Smooth muscle cell (in vitro differentiated cells): ENCODE measurements at regions not wholly inside any gene's neighbourhood (a gene's known extent, or its start where the extent isn't known, plus 50 kb on each side); places are given as distances from the start of the nearest gene placed in this dataset.

Experiments used
- DNase-seq: peaks from one replicate; lab custom pipeline; 2025; ENCODE audit not compliant: unreplicated experiment; lab: John Stamatoyannopoulos, UW
- H2AFZ ChIP-seq: fragments of 200-600 bp; sonication (generic); 2 replicates; pipeline ENCODE4 v1.6.0; 2016; ENCODE audit warnings: antibody characterized with exemption, low read depth, mild to moderate bottlenecking
- H3F3A ChIP-seq: fragments of 200-600 bp; sonication (generic); 2 replicates; pipeline ENCODE4 v1.6.0; 2017; ENCODE audit warnings: antibody characterized with exemption, low read depth
- H3K27ac ChIP-seq: fragments of 200-600 bp; sonication (generic); 2 replicates; pipeline ENCODE4 v1.5.1; 2016; ENCODE audit warnings: low read depth, mild to moderate bottlenecking
- H3K27me3 ChIP-seq: fragments of 200-600 bp; sonication (generic); 2 replicates; pipeline ENCODE4 v1.6.1; 2016; ENCODE audit warnings: low read depth, mild to moderate bottlenecking
- H3K36me3 ChIP-seq: fragments of 200-600 bp; sonication (generic); 2 replicates; pipeline ENCODE4 v1.5.1; 2016; ENCODE audit warnings: low read depth
- H3K4me1 ChIP-seq: fragments of 200-600 bp; sonication (generic); 2 replicates; pipeline ENCODE4 v1.5.1; 2016; ENCODE audit warnings: low read depth
- H3K4me2 ChIP-seq: fragments of 200-600 bp; sonication (generic); 2 replicates; pipeline ENCODE4 v1.6.0; 2016; ENCODE audit warnings: mild to moderate bottlenecking
- H3K4me3 ChIP-seq: fragments of 200-600 bp; sonication (generic); 2 replicates; pipeline ENCODE4 v1.5.1; 2016; ENCODE audit warnings: mild to moderate bottlenecking
- H3K79me2 ChIP-seq: fragments of 200-600 bp; sonication (generic); 2 replicates; pipeline ENCODE4 v1.6.0; 2016; ENCODE audit warnings: low read depth, mild to moderate bottlenecking
- H3K9ac ChIP-seq: fragments of 200-600 bp; sonication (generic); 2 replicates; pipeline ENCODE4 v1.6.0; 2016; ENCODE audit warnings: low read depth
- H3K9me3 ChIP-seq: fragments of 200-600 bp; sonication (generic); replicated peaks from 2 replicates; pipeline ENCODE4 v1.5.1; 2016; ENCODE audit warnings: low read depth
- H4K20me1 ChIP-seq: fragments of 200-600 bp; sonication (generic); 2 replicates; pipeline ENCODE4 v1.6.0; 2016; ENCODE audit warnings: low read depth
- CTCF ChIP-seq: fragments of 200-600 bp; sonication (generic); IDR thresholded peaks from 2 replicates; pipeline ENCODE4 v1.5.1; 2017; ENCODE audit warnings: borderline replicate concordance, mild to moderate bottlenecking, antibody characterized with exemption; ENCODE audit not compliant: insufficient read depth, poor library complexity, severe bottlenecking
- WGBS: methylation state at CpG from one replicate; pipeline ENCODE4 v1.1.7; 2016; ENCODE audit warnings: low lambda C conversion rate; 5-methylcytosine and 5-hydroxymethylcytosine counted together

- Histone ChIP-seq H3K4me2 (no peak overlapping the region), H3K27me3 (no peaks in the 10 kb centered on the region), H4K20me1 (no peaks in the 10 kb centered on the region), H3K9me3 (no peaks in the 10 kb centered on the region), H3F3A (no peaks in the 10 kb centered on the region), H3K4me1 (peaks cover 7% of the 10 kb centered on the region), H3K36me3 (no peaks in the 10 kb centered on the region), H3K4me3 (no peak overlapping the region), H2AFZ (no peak overlapping the region), H3K9ac (no peak overlapping the region), H3K79me2 (no peaks in the 10 kb centered on the region), H3K27ac (no peak overlapping the region)
- WGBS, result 86% methylated on average over 6 of the region's 6 CpGs
- DNase-seq, result no peak
- TF ChIP-seq CTCF, result no peak
Observed at GRCh38 chr12:127174881-127175280, 1092.1 kb upstream of the TMEM132C start.

GRCh38 chr12:127175361-127175760 lies 1091.6 kb upstream of the TMEM132C start:
- no peaks in the 10 kb centered on the region for H4K20me1 ChIP-seq
- no peak for TF ChIP-seq CTCF
- no peaks in the 10 kb centered on the region for H3K27me3 ChIP-seq
- no peaks in the 10 kb centered on the region for H3K9me3 ChIP-seq
- 91% methylated on average over 4 of the region's 4 CpGs for WGBS
- no peak overlapping the region for H3K4me3 ChIP-seq
- peaks cover 3% of the 10 kb centered on the region for H3K4me1 ChIP-seq
- no peak overlapping the region for H2AFZ ChIP-seq
- no peak overlapping the region for H3K9ac ChIP-seq
- H3K79me2 ChIP-seq, result no peaks in the 10 kb centered on the region
- DNase-seq, result no peak
- no peak overlapping the region for H3K4me2 ChIP-seq
- no peaks in the 10 kb centered on the region for H3F3A ChIP-seq
- no peak overlapping the region for H3K27ac ChIP-seq
- H3K36me3 ChIP-seq, result no peaks in the 10 kb centered on the region

- Histone ChIP-seq H4K20me1 (no peaks in the 10 kb centered on the region), H2AFZ (no peak overlapping the region), H3K4me3 (no peak overlapping the region), H3K27ac (no peak overlapping the region), H3K79me2 (no peaks in the 10 kb centered on the region), H3K27me3 (no peaks in the 10 kb centered on the region), H3K4me2 (no peak overlapping the region), H3K9ac (no peak overlapping the region), H3K36me3 (no peaks in the 10 kb centered on the region), H3F3A (no peaks in the 10 kb centered on the region), H3K4me1 (no peaks in the 10 kb centered on the region), H3K9me3 (no peaks in the 10 kb centered on the region)
- WGBS, result 90% methylated on average over 4 of the region's 4 CpGs
- no peak for DNase-seq
- no peak for TF ChIP-seq CTCF
Observed at GRCh38 chr12:127176804-127177203, 1090.2 kb upstream of the TMEM132C start.

- Histone ChIP-seq H3F3A (no peaks in the 10 kb centered on the region), H3K4me2 (no peak overlapping the region), H3K79me2 (no peaks in the 10 kb centered on the region), H3K9ac (no peak overlapping the region), H3K9me3 (no peaks in the 10 kb centered on the region), H3K4me1 (no peaks in the 10 kb centered on the region), H3K36me3 (no peaks in the 10 kb centered on the region), H4K20me1 (no peaks in the 10 kb centered on the region), H3K27ac (no peak overlapping the region), H3K4me3 (no peak overlapping the region), H3K27me3 (no peaks in the 10 kb centered on the region), H2AFZ (no peak overlapping the region)
- DNase-seq, result no peak
- WGBS, result 83% methylated on average over 5 of the region's 5 CpGs
- no peak for TF ChIP-seq CTCF
Observed at GRCh38 chr12:127178052-127178451, 1088.9 kb upstream of the TMEM132C start.
